GM19025 (cell line): ENCODE measurements at regions not wholly inside any gene's neighbourhood (a gene's known extent, or its start where the extent isn't known, plus 50 kb on each side); places are given as distances from the start of the nearest gene placed in this dataset.

Experiments
- ATAC-seq: cut with Tn5 transposase; IDR thresholded peaks from one replicate; pipeline ENCODE4 v1.9.1; 2021; ENCODE audit warnings: mild to moderate bottlenecking, low read depth, moderate library complexity; ENCODE audit not compliant: unreplicated experiment

DNA sequence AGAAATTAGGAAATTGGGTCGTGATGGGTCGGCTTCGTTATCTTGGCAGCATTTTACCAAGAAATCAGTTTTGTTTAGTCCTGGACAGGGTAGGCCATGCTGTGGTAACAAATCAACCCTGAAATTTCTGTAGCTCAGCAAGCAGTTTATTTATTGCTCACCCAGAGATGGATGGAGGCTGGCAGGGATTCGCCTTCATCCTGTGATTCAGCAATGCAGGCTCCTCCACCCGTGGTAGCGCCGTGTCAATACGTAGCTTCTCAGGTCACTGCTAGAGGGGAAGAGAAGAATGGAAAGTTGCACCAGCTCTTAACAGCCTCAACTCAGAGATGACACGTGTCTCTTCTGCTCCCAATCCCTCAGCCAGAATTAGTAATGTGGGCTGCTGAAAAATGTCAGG, 157.0 kb upstream of the SGK1 start:
- ATAC-seq: no peak

GRCh38 chr6:134472661-134473060, 154.7 kb upstream of the SGK1 start:
- no peak for ATAC-seq

DNA sequence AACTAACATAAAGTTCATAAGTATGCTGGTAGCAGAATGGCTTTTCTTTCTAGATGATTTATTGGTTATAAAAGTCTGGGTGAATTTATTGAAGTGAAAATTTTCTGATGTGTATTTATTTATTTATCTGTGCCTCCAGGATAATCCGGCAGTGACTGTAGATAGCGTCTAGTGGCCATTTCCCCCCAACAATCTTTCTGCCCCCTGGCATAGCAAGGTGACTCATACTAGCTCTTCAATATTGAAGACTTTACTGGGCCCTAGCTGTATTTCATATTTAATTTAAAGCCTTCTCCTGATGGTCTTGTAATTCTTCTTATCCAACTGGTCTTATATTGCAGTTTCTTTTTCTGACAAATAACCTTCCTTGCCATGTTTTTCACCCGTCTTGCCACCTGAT, 154.1 kb upstream of the SGK1 start:
- no peak for ATAC-seq

DNA sequence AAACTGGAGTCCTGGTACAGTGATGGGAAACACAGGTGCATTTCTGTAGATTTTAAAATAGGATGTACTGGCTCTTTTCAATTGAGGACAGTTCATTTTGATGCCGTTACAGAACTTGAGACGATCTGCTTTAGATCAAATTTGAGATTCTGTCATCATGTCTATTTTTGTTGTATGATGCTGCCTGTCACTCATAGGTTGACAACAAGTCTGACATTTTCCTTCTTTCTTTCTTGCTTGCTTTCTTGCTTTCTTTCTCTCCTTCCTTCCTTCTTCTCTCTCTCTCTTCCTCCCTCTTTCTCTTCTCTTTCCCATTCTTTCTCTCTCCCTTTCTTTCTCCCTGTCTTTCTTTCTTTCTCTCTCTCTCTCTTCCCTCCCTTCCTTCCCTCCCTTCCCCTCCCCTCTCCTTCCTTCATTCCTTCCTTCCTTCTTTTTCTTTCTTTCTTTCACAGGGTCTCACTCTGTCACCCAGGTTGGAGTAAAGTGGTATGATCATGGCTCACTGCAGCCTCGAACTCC, 152.6 kb upstream of the SGK1 start:
- no peak for ATAC-seq

GRCh38 chr6:134469702-134470456, 152.0 kb upstream of the SGK1 start:
- ATAC-seq: no peak

DNA sequence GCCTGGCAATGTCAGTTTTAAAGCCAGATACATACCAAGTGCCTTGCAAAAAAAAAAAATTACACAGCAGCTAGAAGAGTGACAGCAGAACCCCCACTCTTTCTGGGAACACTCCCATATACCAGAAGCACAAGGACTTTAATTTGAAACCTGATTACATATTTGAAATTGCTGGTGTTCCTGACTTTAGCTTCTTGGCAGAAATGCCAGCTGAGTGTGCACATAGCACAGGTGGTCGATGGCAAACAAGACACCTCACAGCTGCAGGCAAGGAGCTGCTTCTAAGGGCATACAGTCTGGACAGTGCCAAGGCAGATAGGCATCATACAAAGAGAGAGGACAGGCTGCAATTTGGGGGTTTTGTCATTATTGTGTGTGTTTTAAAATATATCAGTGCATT, 150.7 kb upstream of the SGK1 start:
- ATAC-seq: no peak

GRCh38 chr6:134467620-134468019, 149.7 kb upstream of the SGK1 start:
- no peak for ATAC-seq

- ATAC-seq: no peak
These were observed 149.0 kb upstream of the SGK1 start for GRCh38 chr6:134466771-134467525.

DNA sequence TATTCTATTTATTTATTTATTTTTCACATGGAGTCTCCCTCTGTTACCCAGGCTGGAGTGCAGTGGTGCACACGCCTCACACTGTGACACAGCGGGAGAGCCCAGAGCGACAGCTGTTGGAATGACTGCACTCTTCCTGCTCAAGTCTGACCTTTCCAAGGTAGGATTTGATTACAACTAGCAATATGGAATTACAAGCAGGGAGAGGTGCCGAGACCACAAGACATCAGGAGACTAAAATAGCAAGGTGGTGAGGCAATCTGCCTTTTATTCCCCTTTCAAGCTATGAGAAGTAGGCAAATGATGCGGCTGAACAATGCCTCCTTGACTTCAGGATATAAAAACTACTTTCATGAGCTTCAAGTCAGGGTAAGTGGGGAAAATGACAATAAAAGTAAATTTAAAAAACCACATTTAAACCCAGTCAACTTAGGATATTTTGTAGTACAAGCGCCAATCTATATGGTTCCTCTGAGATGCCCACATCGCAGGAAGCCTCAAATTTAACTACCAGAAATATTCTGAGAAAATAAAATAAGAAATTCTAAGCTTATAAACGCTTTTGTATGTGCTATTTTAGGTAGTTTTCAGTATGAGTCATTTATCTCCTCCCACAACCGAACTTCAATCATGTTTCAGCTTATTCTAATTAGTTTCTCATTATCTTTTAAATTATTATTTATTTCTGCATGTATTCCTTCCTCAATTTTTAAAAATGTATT, 146.9 kb upstream of the SGK1 start:
- no peak for ATAC-seq

DNA sequence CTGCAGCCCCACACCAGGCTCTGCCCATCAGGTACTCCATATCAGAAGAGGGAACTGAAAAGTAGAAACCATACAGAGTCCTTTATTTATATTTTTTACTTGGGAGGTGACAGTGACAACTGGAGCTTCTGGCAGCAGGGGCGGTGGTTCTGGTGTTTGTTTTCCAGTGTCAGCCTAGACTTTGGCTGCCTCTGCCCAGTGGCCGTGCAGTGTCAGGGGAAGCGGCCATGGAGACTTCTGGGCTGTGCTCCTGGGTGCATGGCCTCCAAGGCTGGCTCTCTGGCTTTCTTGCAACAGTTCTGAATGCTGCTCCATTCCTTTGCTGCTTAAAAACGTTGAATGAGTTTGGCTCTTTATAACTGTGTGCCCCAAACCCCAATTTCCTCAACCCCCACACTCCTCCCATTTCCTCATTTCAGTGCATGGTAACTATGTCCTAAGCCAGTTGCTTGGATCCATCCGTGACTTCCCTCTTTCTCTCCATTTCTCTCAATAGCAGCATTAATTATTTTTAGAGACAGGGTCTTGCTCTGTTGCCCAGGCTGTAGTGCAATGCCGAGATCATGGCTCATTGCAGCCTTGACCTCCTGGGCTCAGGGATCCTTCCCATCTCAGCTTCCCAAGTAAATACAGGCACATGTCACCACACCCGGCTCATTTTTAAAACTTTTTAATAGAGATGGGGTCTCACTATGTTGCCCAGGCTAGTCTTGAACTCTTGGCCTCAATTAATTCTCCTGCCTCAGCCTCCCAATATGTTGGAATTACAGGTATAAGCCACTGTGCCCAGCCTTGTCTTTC, 141.1 kb upstream of the SGK1 start:
- ATAC-seq: no peak

GRCh38 chr6:134457941-134458340, 140.0 kb upstream of the SGK1 start:
- ATAC-seq: no peak

GRCh38 chr6:134456226-134456625, 138.3 kb upstream of the SGK1 start:
- no peak for ATAC-seq

DNA sequence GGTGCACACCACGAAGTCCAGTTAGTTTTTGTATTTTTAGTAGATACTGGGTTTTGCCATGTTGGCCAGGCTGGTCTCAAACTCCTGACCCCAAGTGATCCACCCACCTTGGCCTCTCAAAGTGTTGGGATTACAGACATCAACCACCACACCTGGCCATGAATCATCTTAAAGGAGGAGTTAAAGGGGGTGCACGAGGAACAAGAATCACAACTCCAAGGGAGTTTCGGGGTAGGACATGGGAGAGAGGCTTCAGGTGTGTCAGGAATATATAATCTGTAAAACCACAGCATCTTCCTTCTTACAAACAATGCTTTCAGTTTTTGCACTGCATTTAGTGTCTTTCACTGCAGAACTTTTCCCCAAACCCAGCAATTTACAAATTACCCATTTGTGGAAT, 137.4 kb upstream of the SGK1 start:
- no peak for ATAC-seq

GRCh38 chr6:134454794-134455193, 136.9 kb upstream of the SGK1 start:
- no peak for ATAC-seq

DNA sequence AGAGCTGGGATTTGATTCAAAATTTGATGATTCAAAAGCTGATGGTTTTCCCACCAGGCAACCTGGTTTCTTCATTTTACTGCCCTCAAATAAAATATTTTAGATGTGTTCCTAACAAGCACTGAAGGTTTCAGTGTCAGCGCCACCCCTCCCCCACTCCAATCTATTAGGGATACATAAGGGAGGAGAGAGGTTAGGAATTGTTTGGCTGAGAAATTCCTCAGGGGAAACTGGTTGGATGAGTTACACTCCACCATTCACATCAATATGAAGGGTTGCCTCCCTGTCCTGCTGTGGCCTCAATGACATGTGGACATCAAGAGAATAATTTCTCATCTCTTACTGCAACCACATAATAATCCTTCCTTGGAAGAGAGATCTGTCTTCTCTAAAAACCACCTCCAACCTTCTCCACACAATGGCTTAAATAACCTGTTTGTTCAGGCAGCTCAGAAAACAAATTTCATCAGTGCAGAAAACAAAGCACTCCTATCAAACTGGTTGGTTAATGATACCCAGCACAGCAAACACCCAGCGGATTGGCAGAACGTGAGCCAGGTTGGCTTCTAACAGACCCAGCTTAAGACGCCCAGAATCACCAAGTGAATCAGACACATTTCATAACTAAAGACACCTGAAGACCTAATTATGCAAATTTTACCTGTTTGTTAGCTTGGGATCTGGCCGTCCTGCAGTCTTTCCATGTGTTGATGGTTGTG, 136.0 kb upstream of the SGK1 start:
- ATAC-seq: no peak

- no peak for ATAC-seq
These were observed 135.0 kb upstream of the SGK1 start for GRCh38 chr6:134452906-134453305.

DNA sequence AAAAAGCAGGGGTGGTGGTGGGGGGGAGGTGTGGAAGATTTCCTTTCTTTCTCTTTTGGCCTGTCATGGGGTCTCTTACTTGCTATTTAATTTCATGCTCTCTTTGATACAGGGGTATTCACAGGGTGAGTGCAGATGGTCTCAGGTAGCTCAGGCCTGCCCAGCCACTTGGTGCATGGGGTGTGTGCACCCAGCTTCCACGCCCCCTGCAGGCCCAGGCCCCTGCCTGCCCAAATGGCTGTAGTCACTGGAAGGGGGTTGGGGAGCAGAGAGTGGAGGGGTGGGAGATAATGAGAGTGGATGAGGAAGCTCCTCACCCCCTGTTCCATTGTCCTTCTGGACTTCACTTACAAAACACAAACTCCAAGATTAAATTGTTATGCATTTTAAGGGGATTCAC, 133.6 kb upstream of the SGK1 start:
- no peak for ATAC-seq

GRCh38 chr6:134449781-134450180, 131.9 kb upstream of the SGK1 start:
- no peak for ATAC-seq

- no peak for ATAC-seq
These were observed 131.1 kb upstream of the SGK1 start for GRCh38 chr6:134449004-134449403.

GRCh38 chr6:134447883-134448387, 130.0 kb upstream of the SGK1 start:
- no peak for ATAC-seq
